Neural cell (in vitro differentiated cells): ENCODE measurements at regions not wholly inside any gene's neighbourhood (a gene's known extent, or its start where the extent isn't known, plus 50 kb on each side); places are given as distances from the start of the nearest gene placed in this dataset.

Source experiments
- H2AFZ ChIP-seq: fragments of 200-600, 300-800 bp; sonication (generic), shearing (Covaris generic); 2 replicates; pipeline ENCODE4 v1.6.0; 2014; ENCODE audit warnings: low read depth, mild to moderate bottlenecking, antibody characterized with exemption, low read length, moderate library complexity
- H3F3A ChIP-seq: fragments of 200-600 bp; shearing (Covaris generic); 2 replicates; pipeline ENCODE4 v1.6.1; 2016; ENCODE audit warnings: mild to moderate bottlenecking, moderate library complexity, mixed read lengths, antibody characterized with exemption, low read length; ENCODE audit not compliant: insufficient read depth, poor library complexity, severe bottlenecking
- H3K27ac ChIP-seq: fragments of 200-600, 300-800 bp; sonication (generic), shearing (Covaris generic); 2 replicates; pipeline ENCODE4 v1.5.1; 2014; ENCODE audit warnings: mild to moderate bottlenecking, low read length, moderate library complexity
- H3K27me3 ChIP-seq: fragments of 300-800, 200-600 bp; sonication (generic), shearing (Covaris generic); 2 replicates; pipeline ENCODE4 v1.6.0; 2014; ENCODE audit warnings: mild to moderate bottlenecking, low read depth, low read length, moderate library complexity; ENCODE audit not compliant: insufficient read depth
- H3K36me3 ChIP-seq: fragments of 300-800, 200-600 bp; sonication (generic), shearing (Covaris generic); 2 replicates; pipeline ENCODE4 v1.5.1; 2014; ENCODE audit warnings: mild to moderate bottlenecking, antibody characterized with exemption, low read length, moderate library complexity; ENCODE audit not compliant: insufficient read depth
- H3K4me2 ChIP-seq: fragments of 300-800, 200-600 bp; sonication (generic), shearing (Covaris generic); 2 replicates; pipeline ENCODE4 v1.6.0; 2014; ENCODE audit warnings: mild to moderate bottlenecking, low read length
- H3K4me3 ChIP-seq: fragments of 300-800, 200-600 bp; sonication (generic), shearing (Covaris generic); 2 replicates; pipeline ENCODE4 v1.5.1; 2014; ENCODE audit warnings: mild to moderate bottlenecking, low read length, moderate library complexity
- H3K79me2 ChIP-seq: fragments of 200-600 bp; shearing (Covaris generic); replicated peaks from 2 replicates; pipeline ENCODE4 v1.6.0; 2014; ENCODE audit warnings: mild to moderate bottlenecking, low read length, moderate library complexity; ENCODE audit not compliant: insufficient read depth
- H3K9ac ChIP-seq: fragments of 300-800, 200-600 bp; sonication (generic), shearing (Covaris generic); 2 replicates; pipeline ENCODE4 v1.6.1; 2016; ENCODE audit warnings: mild to moderate bottlenecking, low read length, mixed read lengths
- H3K9me2 ChIP-seq: fragments of 200-600 bp; shearing (Covaris generic); 2 replicates; pipeline ENCODE4 v1.6.1; 2016; ENCODE audit warnings: mild to moderate bottlenecking, low read length, mixed read lengths; ENCODE audit not compliant: insufficient read depth
- H3K9me3 ChIP-seq: fragments of 200-600, 300-800 bp; sonication (generic), shearing (Covaris generic); 2 replicates; pipeline ENCODE4 v1.6.1; 2016; ENCODE audit warnings: mild to moderate bottlenecking, mixed run types, low read length, moderate library complexity, mixed read lengths
- H4K20me1 ChIP-seq: fragments of 200-600 bp; shearing (Covaris generic); 2 replicates; pipeline ENCODE4 v1.6.1; 2016; ENCODE audit warnings: mild to moderate bottlenecking, mixed run types; ENCODE audit not compliant: insufficient read depth
- CTCF ChIP-seq: fragments of 450-650 bp; IDR thresholded peaks from 2 replicates; pipeline ENCODE4 v1.5.1; 2014; ENCODE audit warnings: antibody characterized with exemption, mild to moderate bottlenecking, moderate library complexity; ENCODE audit not compliant: poor library complexity, severe bottlenecking
- EP300 ChIP-seq: fragments of 450-650 bp; conservative IDR thresholded peaks from 2 replicates; pipeline ENCODE4 v1.6.1; 2014; ENCODE audit warnings: antibody characterized with exemption, mild to moderate bottlenecking, moderate library complexity; ENCODE audit not compliant: poor library complexity, severe bottlenecking
- EZH2 ChIP-seq: fragments of 200-600, 300-800 bp; shearing (Covaris generic), sonication (generic); IDR thresholded peaks from 2 replicates; pipeline ENCODE4 v1.6.1; 2014; ENCODE audit warnings: antibody characterized with exemption, low read length, borderline replicate concordance, mild to moderate bottlenecking; ENCODE audit not compliant: insufficient read depth, poor library complexity, severe bottlenecking
- MXI1 ChIP-seq: fragments of 450-650 bp; conservative IDR thresholded peaks from 2 replicates; pipeline ENCODE4 v1.6.1; 2014; ENCODE audit warnings: antibody characterized with exemption, mild to moderate bottlenecking; ENCODE audit not compliant: poor library complexity, severe bottlenecking
- POLR2AphosphoS5 ChIP-seq: IDR thresholded peaks from 2 replicates; pipeline ENCODE4 v1.6.1; 2012
- RAD21 ChIP-seq: fragments of 450-650 bp; conservative IDR thresholded peaks from 2 replicates; pipeline ENCODE4 v1.6.1; 2014; ENCODE audit warnings: antibody characterized with exemption, mild to moderate bottlenecking, moderate library complexity
- SMC3 ChIP-seq: fragments of 450-650 bp; conservative IDR thresholded peaks from 2 replicates; pipeline ENCODE4 v1.6.1; 2014; ENCODE audit warnings: antibody characterized with exemption, mild to moderate bottlenecking, moderate library complexity; ENCODE audit not compliant: poor library complexity
- TAF1 ChIP-seq: IDR thresholded peaks from 2 replicates; pipeline ENCODE4 v1.6.1; 2012; ENCODE audit warnings: low read depth
- TF ChIP-seq, protein P1 (sequence below): IDR thresholded peaks from 2 replicates; pipeline ENCODE4 v1.6.1; 2012; ENCODE audit warnings: borderline replicate concordance

DNA sequence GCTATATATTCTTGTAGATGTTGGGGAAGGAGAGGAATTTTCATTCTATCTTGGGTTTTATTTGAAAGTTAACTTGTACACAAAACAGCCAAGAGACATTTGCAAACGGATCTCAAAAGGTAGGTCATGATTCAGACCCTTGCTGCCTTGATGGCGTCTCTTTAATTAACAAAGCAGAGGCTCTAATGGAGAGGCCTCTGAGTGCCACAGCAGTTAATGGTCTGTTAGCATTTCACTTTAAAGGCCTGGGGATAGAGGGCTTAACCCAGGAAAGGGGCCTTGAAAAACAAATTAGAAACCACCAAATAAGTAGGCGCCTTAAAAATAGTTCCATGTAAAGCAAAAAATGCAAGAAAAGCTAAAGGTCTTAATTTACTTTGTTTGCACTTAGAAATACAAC is 836.9 kb upstream of the CELF4 start:
- no peak overlapping the region for H3K4me3 ChIP-seq
- H3F3A ChIP-seq: no peaks in the 10 kb centered on the region
- H3K27me3 ChIP-seq: no peaks in the 10 kb centered on the region
- no peaks in the 10 kb centered on the region for H4K20me1 ChIP-seq
- no peak overlapping the region for H2AFZ ChIP-seq
- no peak overlapping the region for H3K27ac ChIP-seq
- H3K9me3 ChIP-seq: no peaks in the 10 kb centered on the region
- H3K9ac ChIP-seq: no peak overlapping the region
- no peaks in the 10 kb centered on the region for H3K9me2 ChIP-seq
- no peaks in the 10 kb centered on the region for H3K79me2 ChIP-seq
- no peaks in the 10 kb centered on the region for H3K36me3 ChIP-seq
- no peak overlapping the region for H3K4me2 ChIP-seq
- TF ChIP-seq SMC3 (no peak), POLR2AphosphoS5 (no peak), RAD21 (no peak), MXI1 (no peak), EZH2 (no peak), EP300 (no peak), CTCF (no peak), TAF1 (no peak)
- TF ChIP-seq, protein P1, sequence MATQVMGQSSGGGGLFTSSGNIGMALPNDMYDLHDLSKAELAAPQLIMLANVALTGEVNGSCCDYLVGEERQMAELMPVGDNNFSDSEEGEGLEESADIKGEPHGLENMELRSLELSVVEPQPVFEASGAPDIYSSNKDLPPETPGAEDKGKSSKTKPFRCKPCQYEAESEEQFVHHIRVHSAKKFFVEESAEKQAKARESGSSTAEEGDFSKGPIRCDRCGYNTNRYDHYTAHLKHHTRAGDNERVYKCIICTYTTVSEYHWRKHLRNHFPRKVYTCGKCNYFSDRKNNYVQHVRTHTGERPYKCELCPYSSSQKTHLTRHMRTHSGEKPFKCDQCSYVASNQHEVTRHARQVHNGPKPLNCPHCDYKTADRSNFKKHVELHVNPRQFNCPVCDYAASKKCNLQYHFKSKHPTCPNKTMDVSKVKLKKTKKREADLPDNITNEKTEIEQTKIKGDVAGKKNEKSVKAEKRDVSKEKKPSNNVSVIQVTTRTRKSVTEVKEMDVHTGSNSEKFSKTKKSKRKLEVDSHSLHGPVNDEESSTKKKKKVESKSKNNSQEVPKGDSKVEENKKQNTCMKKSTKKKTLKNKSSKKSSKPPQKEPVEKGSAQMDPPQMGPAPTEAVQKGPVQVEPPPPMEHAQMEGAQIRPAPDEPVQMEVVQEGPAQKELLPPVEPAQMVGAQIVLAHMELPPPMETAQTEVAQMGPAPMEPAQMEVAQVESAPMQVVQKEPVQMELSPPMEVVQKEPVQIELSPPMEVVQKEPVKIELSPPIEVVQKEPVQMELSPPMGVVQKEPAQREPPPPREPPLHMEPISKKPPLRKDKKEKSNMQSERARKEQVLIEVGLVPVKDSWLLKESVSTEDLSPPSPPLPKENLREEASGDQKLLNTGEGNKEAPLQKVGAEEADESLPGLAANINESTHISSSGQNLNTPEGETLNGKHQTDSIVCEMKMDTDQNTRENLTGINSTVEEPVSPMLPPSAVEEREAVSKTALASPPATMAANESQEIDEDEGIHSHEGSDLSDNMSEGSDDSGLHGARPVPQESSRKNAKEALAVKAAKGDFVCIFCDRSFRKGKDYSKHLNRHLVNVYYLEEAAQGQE: no peak

- Histone ChIP-seq H2AFZ (no peak overlapping the region), H3F3A (no peaks in the 10 kb centered on the region), H3K4me3 (no peak overlapping the region), H3K27me3 (no peaks in the 10 kb centered on the region), H3K4me2 (no peak overlapping the region), H4K20me1 (no peaks in the 10 kb centered on the region), H3K79me2 (no peaks in the 10 kb centered on the region), H3K9ac (no peak overlapping the region), H3K27ac (no peak overlapping the region), H3K9me2 (no peaks in the 10 kb centered on the region), H3K36me3 (no peaks in the 10 kb centered on the region), H3K9me3 (no peaks in the 10 kb centered on the region)
- TF ChIP-seq RAD21: no peak
- TF ChIP-seq TAF1: no peak
- no peak for TF ChIP-seq MXI1
- TF ChIP-seq CTCF: no peak
- no peak for TF ChIP-seq EZH2
- TF ChIP-seq, protein P1: no peak
- no peak for TF ChIP-seq SMC3
- no peak for TF ChIP-seq EP300
- TF ChIP-seq POLR2AphosphoS5: no peak
These were observed 831.5 kb upstream of the CELF4 start for GRCh38 chr18:38397094-38397493.
